Transverse colon (tissue), 4 donors: ENCODE measurements at regions not wholly inside any gene's neighbourhood (a gene's known extent, or its start where the extent isn't known, plus 50 kb on each side); places are given as distances from the start of the nearest gene placed in this dataset.
A peak's percentile ranks its signal among the peaks of the same experiment; 100 is the strongest.

Experiments used
- CTCF ChIP-seq, 5 experiments: fragments of 200-600 bp in 3 of 5; fragments of 450-650 bp in 2 of 5; sonication (generic) in 3 of 5; IDR thresholded peaks; 1 replicate in 2 of 5; 2 replicates in 3 of 5; pipeline ENCODE4 v1.5.1; 2016 to 2017; ENCODE audit warnings: antibody characterized with exemption in 5 of 5, inconsistent platforms in 3 of 5, mild to moderate bottlenecking in 2 of 5, moderate library complexity in 1 of 5
- POLR2A ChIP-seq: fragments of 450-650 bp; IDR thresholded peaks from one replicate; pipeline ENCODE4 v1.6.1; 2016; ENCODE audit warnings: antibody characterized with exemption, mild to moderate bottlenecking, moderate library complexity
- POLR2AphosphoS5 ChIP-seq, 3 donors: sonication (generic); formaldehyde crosslinking; IDR thresholded peaks; one replicate each; pipeline ENCODE4 v1.6.1; 2016; ENCODE audit warnings: antibody characterized with exemption in 3 of 3

DNA sequence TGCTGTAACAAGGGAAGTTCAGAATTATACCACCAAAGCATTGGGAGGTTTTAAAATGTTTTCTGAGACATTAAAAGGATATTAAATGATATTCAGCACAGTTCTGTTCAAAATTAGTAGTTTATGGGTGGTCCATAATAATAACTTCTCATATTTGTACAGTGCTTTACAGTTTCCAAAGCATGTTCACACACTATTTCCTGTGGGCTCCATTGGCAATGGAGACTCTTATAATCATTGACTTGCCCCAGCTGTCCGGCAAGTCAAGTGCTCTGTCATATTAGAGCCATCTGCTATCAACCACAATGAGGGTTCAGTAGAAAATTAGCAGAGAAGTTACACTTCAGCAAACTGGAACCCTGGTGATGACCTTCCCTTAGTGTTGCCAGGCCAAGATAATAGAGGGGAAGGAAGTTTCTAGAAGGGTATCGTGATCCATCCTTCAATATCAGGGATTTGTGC, 526.6 kb upstream of the CCDC196 start:
- TF ChIP-seq POLR2AphosphoS5 (IDR thresholded peaks at IDR 0.05) (no peak), POLR2A (no peak), CTCF (IDR thresholded peaks at IDR 0.05) (peak in 1 of 5 experiments; percentile 1)
